ENCODE measurements at regions not wholly inside any gene's neighbourhood (a gene's known extent, or its start where the extent isn't known, plus 50 kb on each side); places are given as distances from the start of the nearest gene placed in this dataset.
"Not testable (repeated sequence)": the region's sequence is repeated elsewhere in the genome, so short reads cannot be mapped to it uniquely, and the experiment has no call there.

- Histone ChIP-seq H3K36me3 (ENCODE audit: control insufficient read depth in 1 of 2, insufficient read depth in 2 of 2, low read length in 2 of 2) (no peaks in the 10 kb centered on the region), H3K23ac (ENCODE audit: low read length) (no peak overlapping the region), H3K4me2 (ENCODE audit: low read length) (no peak overlapping the region), H3K18ac (ENCODE audit: low read length) (no peak overlapping the region), H2AFZ (ENCODE audit: insufficient read depth, low read length, poor library complexity) (no peak overlapping the region), H2BK5ac (ENCODE audit: low read depth, low read length, poor library complexity) (no peak overlapping the region), H3K27ac (ENCODE audit: low read depth, low read length) (no peak overlapping the region), H3K4me3 (ENCODE audit: low read depth, low read length) (no peak overlapping the region), H3K4ac (ENCODE audit: low read depth, low read length) (no peak overlapping the region), H3K9ac (ENCODE audit: low read length) (no peak overlapping the region), H3K14ac (ENCODE audit: low read length) (no peak overlapping the region), H4K12ac (ENCODE audit: low read depth, low read length) (no peak overlapping the region), H4K91ac (ENCODE audit: low read depth, low read length) (no peak overlapping the region), H3K79me1 (ENCODE audit: low read length) (no peaks in the 10 kb centered on the region), H3K79me2 (ENCODE audit: control insufficient read depth, insufficient read depth, low read length, poor library complexity) (no peaks in the 10 kb centered on the region), H3K4me1 (ENCODE audit: control insufficient read depth in 1 of 2, insufficient read depth in 2 of 2, low read length in 2 of 2) (no peaks in the 10 kb centered on the region), H4K8ac (ENCODE audit: low read depth, low read length) (no peak overlapping the region), H2AK5ac (ENCODE audit: low read length) (no peak overlapping the region), H3K27me3 (ENCODE audit: insufficient read depth, low read length) (no peaks in the 10 kb centered on the region), H2BK12ac (ENCODE audit: low read length) (no peak overlapping the region), H2BK120ac (ENCODE audit: insufficient read depth, low read length, poor library complexity) (no peak overlapping the region), H3K9me3 (ENCODE audit: insufficient read depth, low read depth, low read length) (peaks cover 1% of the 10 kb centered on the region)
- no CpG with 5 or more reads among the region's 1 CpG for WGBS (ENCODE audit: extremely low coverage, insufficient coverage, insufficient read length)
- DNase-seq = no peak
Observed at GRCh38 chr5:165410476-165410875, 1905.1 kb downstream of the MAT2B start.

GRCh38 chr5:165411532-165411931, 1906.1 kb downstream of the MAT2B start:
- H3K4me3 ChIP-seq (ENCODE audit: low read depth, low read length); H4K12ac ChIP-seq (ENCODE audit: low read depth, low read length); H4K91ac ChIP-seq (ENCODE audit: low read depth, low read length); H2BK12ac ChIP-seq (ENCODE audit: low read length); H3K27ac ChIP-seq (ENCODE audit: low read depth, low read length); H3K9ac ChIP-seq (ENCODE audit: low read length); H3K14ac ChIP-seq (ENCODE audit: low read length); H3K4me2 ChIP-seq (ENCODE audit: low read length); H3K4ac ChIP-seq (ENCODE audit: low read depth, low read length); H3K4me1 ChIP-seq (ENCODE audit: control insufficient read depth in 1 of 2, insufficient read depth in 2 of 2, low read length in 2 of 2); H4K8ac ChIP-seq (ENCODE audit: low read depth, low read length); H3K79me1 ChIP-seq (ENCODE audit: low read length); H3K27me3 ChIP-seq (ENCODE audit: insufficient read depth, low read length); H2BK5ac ChIP-seq (ENCODE audit: low read depth, low read length, poor library complexity); H2AK5ac ChIP-seq (ENCODE audit: low read length); H3K18ac ChIP-seq (ENCODE audit: low read length); DNase-seq; H2AFZ ChIP-seq (ENCODE audit: insufficient read depth, low read length, poor library complexity); H3K9me3 ChIP-seq (ENCODE audit: insufficient read depth, low read depth, low read length); H3K23ac ChIP-seq (ENCODE audit: low read length); H2BK120ac ChIP-seq (ENCODE audit: insufficient read depth, low read length, poor library complexity); H3K79me2 ChIP-seq (ENCODE audit: control insufficient read depth, insufficient read depth, low read length, poor library complexity); H3K36me3 ChIP-seq (ENCODE audit: control insufficient read depth in 1 of 2, insufficient read depth in 2 of 2, low read length in 2 of 2): not testable (repeated sequence)
- no CpG with 5 or more reads among the region's 1 CpG for WGBS (ENCODE audit: extremely low coverage, insufficient coverage, insufficient read length)

- H3K4me2 ChIP-seq (ENCODE audit: low read length) = no peak overlapping the region
- no peak overlapping the region for H3K9ac ChIP-seq (ENCODE audit: low read length)
- H2BK12ac ChIP-seq (ENCODE audit: low read length) = no peak overlapping the region
- H3K18ac ChIP-seq (ENCODE audit: low read length) = no peak overlapping the region
- no peak overlapping the region for H2BK5ac ChIP-seq (ENCODE audit: low read depth, low read length, poor library complexity)
- H3K4ac ChIP-seq (ENCODE audit: low read depth, low read length) = no peak overlapping the region
- H3K4me3 ChIP-seq (ENCODE audit: low read depth, low read length) = no peak overlapping the region
- H3K4me1 ChIP-seq (ENCODE audit: control insufficient read depth in 1 of 2, insufficient read depth in 2 of 2, low read length in 2 of 2) = no peaks in the 10 kb centered on the region
- H3K79me1 ChIP-seq (ENCODE audit: low read length) = no peaks in the 10 kb centered on the region
- H3K9me3 ChIP-seq (ENCODE audit: insufficient read depth, low read depth, low read length) = no peaks in the 10 kb centered on the region
- no peak overlapping the region for H3K27ac ChIP-seq (ENCODE audit: low read depth, low read length)
- no peak overlapping the region for H2AK5ac ChIP-seq (ENCODE audit: low read length)
- H3K27me3 ChIP-seq (ENCODE audit: insufficient read depth, low read length) = no peaks in the 10 kb centered on the region
- no peak for DNase-seq
- no peak overlapping the region for H4K91ac ChIP-seq (ENCODE audit: low read depth, low read length)
- H2BK120ac ChIP-seq (ENCODE audit: insufficient read depth, low read length, poor library complexity) = no peak overlapping the region
- no peaks in the 10 kb centered on the region for H3K79me2 ChIP-seq (ENCODE audit: control insufficient read depth, insufficient read depth, low read length, poor library complexity)
- no peaks in the 10 kb centered on the region for H3K36me3 ChIP-seq (ENCODE audit: control insufficient read depth in 1 of 2, insufficient read depth in 2 of 2, low read length in 2 of 2)
- no peak overlapping the region for H4K12ac ChIP-seq (ENCODE audit: low read depth, low read length)
- H3K23ac ChIP-seq (ENCODE audit: low read length) = no peak overlapping the region
- H4K8ac ChIP-seq (ENCODE audit: low read depth, low read length) = no peak overlapping the region
- no CpG with 5 or more reads among the region's 4 CpGs for WGBS (ENCODE audit: extremely low coverage, insufficient coverage, insufficient read length)
- H3K14ac ChIP-seq (ENCODE audit: low read length) = no peak overlapping the region
- H2AFZ ChIP-seq (ENCODE audit: insufficient read depth, low read length, poor library complexity) = no peak overlapping the region
Observed at GRCh38 chr5:165420493-165420892, 1915.1 kb downstream of the MAT2B start.

- Histone ChIP-seq H3K36me3 (ENCODE audit: control insufficient read depth in 1 of 2, insufficient read depth in 2 of 2, low read length in 2 of 2) (no peaks in the 10 kb centered on the region), H2BK12ac (ENCODE audit: low read length) (no peak overlapping the region), H3K18ac (ENCODE audit: low read length) (no peak overlapping the region), H4K12ac (ENCODE audit: low read depth, low read length) (no peak overlapping the region), H3K79me2 (ENCODE audit: control insufficient read depth, insufficient read depth, low read length, poor library complexity) (no peaks in the 10 kb centered on the region), H3K23ac (ENCODE audit: low read length) (no peak overlapping the region), H3K4me1 (ENCODE audit: control insufficient read depth in 1 of 2, insufficient read depth in 2 of 2, low read length in 2 of 2) (no peaks in the 10 kb centered on the region), H3K9ac (ENCODE audit: low read length) (no peak overlapping the region), H3K27ac (ENCODE audit: low read depth, low read length) (no peak overlapping the region), H2AFZ (ENCODE audit: insufficient read depth, low read length, poor library complexity) (no peak overlapping the region), H3K4me3 (ENCODE audit: low read depth, low read length) (no peak overlapping the region), H3K79me1 (ENCODE audit: low read length) (no peaks in the 10 kb centered on the region), H3K27me3 (ENCODE audit: insufficient read depth, low read length) (no peaks in the 10 kb centered on the region), H2BK120ac (ENCODE audit: insufficient read depth, low read length, poor library complexity) (no peak overlapping the region), H3K9me3 (ENCODE audit: insufficient read depth, low read depth, low read length) (no peaks in the 10 kb centered on the region), H4K8ac (ENCODE audit: low read depth, low read length) (no peak overlapping the region), H2AK5ac (ENCODE audit: low read length) (no peak overlapping the region), H3K14ac (ENCODE audit: low read length) (no peak overlapping the region), H3K4me2 (ENCODE audit: low read length) (no peak overlapping the region), H2BK5ac (ENCODE audit: low read depth, low read length, poor library complexity) (no peak overlapping the region), H3K4ac (ENCODE audit: low read depth, low read length) (no peak overlapping the region), H4K91ac (ENCODE audit: low read depth, low read length) (no peak overlapping the region)
- no peak for DNase-seq
- WGBS (ENCODE audit: extremely low coverage, insufficient coverage, insufficient read length) = no CpG with 5 or more reads among the region's 10 CpGs
Observed at GRCh38 chr5:165423697-165424299, 1918.4 kb downstream of the MAT2B start.

Measured in trophoblast cell (in vitro differentiated cells and primary cell).